IMR-90 (cell line): ENCODE measurements at regions not wholly inside any gene's neighbourhood (a gene's known extent, or its start where the extent isn't known, plus 50 kb on each side); places are given as distances from the start of the nearest gene placed in this dataset.

Source experiments
- ATAC-seq: fragments of 200-7000 bp; cut with Tn5 transposase; 2 replicates; pipeline ENCODE4 v1.9.1; 2020; ENCODE audit warnings: low read depth, mild to moderate bottlenecking, moderate library complexity
- BruUV-seq: library from RNA; stranded (reverse); fragments of 400-500 nt; replicated peaks from 2 replicates; lab custom pipeline; 2021; lab: Mats Ljungman, UMichigan
- CTCF ChIA-PET: fragments of 300-600 bp; formaldehyde crosslinking; extraction: SDS; loops from one replicate; lab custom pipeline; 2021; ENCODE audit warnings: antibody characterized with exemption; lab: Yijun Ruan, JAX
- POLR2A ChIA-PET: fragments of 300-600 bp; sonication (Branson Sonifier 250); formaldehyde crosslinking; loops from one replicate; lab custom pipeline; 2022; ENCODE audit warnings: antibody characterized with exemption; ENCODE audit not compliant: unreplicated experiment; lab: Charles Lee
- DNase-seq: peaks from one replicate; pipeline ENCODE4 v3.0.0; 2013
- H2AFZ ChIP-seq: replicated peaks from 2 replicates; pipeline ENCODE3; 2013; ENCODE audit warnings: low read length, mild to moderate bottlenecking; ENCODE audit not compliant: poor library complexity
- H2AK5ac ChIP-seq: 2 replicates; pipeline ENCODE4 v1.6.1; 2013; ENCODE audit warnings: low read depth, low read length, inconsistent platforms
- H2AK9ac ChIP-seq: replicated peaks from 2 replicates; pipeline ENCODE3; 2013; ENCODE audit warnings: mild to moderate bottlenecking, low read depth, low read length, moderate library complexity; ENCODE audit not compliant: poor library complexity
- H2BK120ac ChIP-seq: 2 replicates; pipeline ENCODE4 v1.6.1; 2013; ENCODE audit warnings: low read depth, low read length, inconsistent platforms
- H2BK15ac ChIP-seq: 3 replicates; pipeline ENCODE4 v1.6.1; 2013; ENCODE audit warnings: low read depth, low read length, inconsistent platforms
- H2BK20ac ChIP-seq: 2 replicates; pipeline ENCODE4 v1.6.1; 2013; ENCODE audit warnings: low read depth, mild to moderate bottlenecking, inconsistent platforms, low read length, moderate library complexity
- H2BK5ac ChIP-seq: 2 replicates; pipeline ENCODE4 v1.6.1; 2013; ENCODE audit warnings: mild to moderate bottlenecking, low read depth, low read length, inconsistent platforms; ENCODE audit not compliant: poor library complexity, severe bottlenecking
- H3K14ac ChIP-seq: replicated peaks from 2 replicates; pipeline ENCODE4 v1.6.1; 2013; ENCODE audit warnings: low read depth, low read length, inconsistent platforms
- H3K18ac ChIP-seq: 2 replicates; pipeline ENCODE4 v1.6.1; 2013; ENCODE audit warnings: low read depth, low read length, control low read depth
- H3K23ac ChIP-seq: 2 replicates; pipeline ENCODE4 v1.6.1; 2013; ENCODE audit warnings: low read depth, low read length, inconsistent platforms
- H3K27ac ChIP-seq: 2 replicates; pipeline ENCODE4 v1.5.1; 2013; ENCODE audit warnings: mild to moderate bottlenecking, control low read depth, low read length; ENCODE audit not compliant: insufficient read depth
- H3K27me3 ChIP-seq: 2 replicates; pipeline ENCODE4 v1.6.1; 2013; ENCODE audit warnings: low read length; ENCODE audit not compliant: control insufficient read depth, insufficient read depth
- H3K36me3 ChIP-seq: 2 replicates; pipeline ENCODE4 v1.6.1; 2013; ENCODE audit warnings: low read length, mixed read lengths; ENCODE audit not compliant: control insufficient read depth, insufficient read depth
- H3K4ac ChIP-seq: 2 replicates; pipeline ENCODE4 v1.6.1; 2013; ENCODE audit warnings: low read depth, low read length, inconsistent platforms
- H3K4me1 ChIP-seq: 2 replicates; pipeline ENCODE4 v1.6.1; 2013; ENCODE audit warnings: low read length, mixed read lengths; ENCODE audit not compliant: control insufficient read depth, insufficient read depth
- H3K4me2 ChIP-seq: 2 replicates; pipeline ENCODE4 v1.6.1; 2013; ENCODE audit warnings: low read depth, mild to moderate bottlenecking, control low read depth, low read length, moderate library complexity
- H3K4me3 ChIP-seq: 2 replicates; pipeline ENCODE4 v1.5.1; 2013; ENCODE audit warnings: low read depth, mild to moderate bottlenecking, control low read depth, low read length, moderate library complexity; ENCODE audit not compliant: insufficient read depth
- H3K56ac ChIP-seq: 2 replicates; pipeline ENCODE4 v1.6.1; 2013; ENCODE audit warnings: low read length, inconsistent platforms; ENCODE audit not compliant: insufficient read depth; ENCODE audit errors: extremely low read depth
- H3K79me1 ChIP-seq, 2 experiments: 2 replicates each; pipeline ENCODE4 v1.6.1; 2013; ENCODE audit warnings: low read length in 2 of 2, inconsistent platforms in 1 of 2, low read depth in 1 of 2
- H3K9ac ChIP-seq: 2 replicates; pipeline ENCODE4 v1.6.1; 2013; ENCODE audit warnings: low read depth, low read length, control low read depth
- H3K9me1 ChIP-seq: 2 replicates; pipeline ENCODE4 v1.6.1; 2013; ENCODE audit warnings: low read length, inconsistent platforms; ENCODE audit not compliant: insufficient read depth
- H3K9me3 ChIP-seq: 2 replicates; pipeline ENCODE4 v1.6.1; 2013; ENCODE audit warnings: low read length; ENCODE audit not compliant: control insufficient read depth, insufficient read depth
- H4K20me1 ChIP-seq: 2 replicates; pipeline ENCODE4 v1.6.1; 2013; ENCODE audit warnings: low read length, inconsistent platforms; ENCODE audit not compliant: insufficient read depth
- H4K5ac ChIP-seq: 2 replicates; pipeline ENCODE4 v1.6.1; 2013; ENCODE audit warnings: mild to moderate bottlenecking, low read depth, low read length, control low read depth
- H4K8ac ChIP-seq, 2 experiments: 2 replicates each; pipeline ENCODE4 v1.6.1; 2013; ENCODE audit warnings: low read depth in 2 of 2, low read length in 2 of 2, control low read depth in 1 of 2, inconsistent platforms in 1 of 2
- H4K91ac ChIP-seq: 2 replicates; pipeline ENCODE4 v1.6.1; 2013; ENCODE audit warnings: low read depth, low read length, inconsistent platforms; ENCODE audit not compliant: insufficient read depth
- FOS ChIP-seq: fragments of 150-350 bp; IDR thresholded peaks from 2 replicates; pipeline ENCODE4 v1.6.1; 2016; ENCODE audit warnings: low read depth, low read length
- MAZ ChIP-seq: IDR thresholded peaks from 2 replicates; pipeline ENCODE4 v1.6.1; 2012; ENCODE audit warnings: low read depth, mild to moderate bottlenecking, low read length, improper control_type of control experiment, moderate library complexity, borderline replicate concordance
- MXI1 ChIP-seq: IDR thresholded peaks from 2 replicates; pipeline ENCODE4 v1.6.1; 2012; ENCODE audit warnings: low read depth, mild to moderate bottlenecking, low read length, moderate library complexity, borderline replicate concordance
- POLR2A ChIP-seq: IDR thresholded peaks from 2 replicates; pipeline ENCODE4 v1.6.1; 2012; ENCODE audit warnings: mild to moderate bottlenecking, low read depth, low read length
- RAD21 ChIP-seq: IDR thresholded peaks from 2 replicates; pipeline ENCODE4 v1.6.1; 2012; ENCODE audit warnings: low read length, improper control_type of control experiment
- WGBS, 2 experiments: methylation state at CpG; one replicate each; pipeline versions ENCODE4 v1.1.5 to v1.1.7; 2013; ENCODE audit warnings: missing lambda C conversion rate in 2 of 2; ENCODE audit not compliant: insufficient read length in 1 of 2; ENCODE audit errors: extremely low coverage in 2 of 2; 5-methylcytosine and 5-hydroxymethylcytosine counted together
- dilution Hi-C: fragments of 300-500 bp; cut with HindIII; formaldehyde crosslinking; loops from one replicate; pipeline ENCODE4 v1.14.3; 2018; ENCODE audit warnings: low sequenced_read_pairs; ENCODE audit not compliant: unreplicated experiment
- in situ Hi-C: fragments of 300-500 bp; cut with MboI; formaldehyde crosslinking; loops from 3 replicates; pipeline ENCODE4 v1.14.3; 2019; ENCODE audit warnings: low sequenced_read_pairs, inconsistent platforms, mixed read lengths
- intact Hi-C: fragments of 100-400 bp; cut with micrococcal nuclease; formaldehyde crosslinking; loops from 2 replicates; pipeline ENCODE4 v1.10.0; 2022

DNA sequence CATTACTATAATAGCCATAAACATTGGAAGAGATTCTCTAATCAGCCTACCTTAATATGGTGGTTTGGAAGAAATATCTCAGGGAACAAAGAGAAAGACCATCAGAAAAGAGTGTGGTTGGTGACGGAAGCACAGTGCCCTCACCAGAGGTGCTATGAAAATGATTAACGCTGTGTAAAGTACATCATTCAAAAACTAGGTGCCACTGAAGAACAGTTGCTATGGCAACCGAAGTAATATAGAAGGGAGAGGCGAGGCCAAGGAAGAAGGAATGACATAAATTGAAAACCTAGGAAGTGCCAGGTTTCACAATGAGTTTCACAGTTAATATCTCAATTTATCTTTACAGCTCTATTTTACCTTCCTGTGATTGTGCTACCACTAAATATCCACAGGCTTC lies 57.0 kb upstream of the ARSJ start:
- 0 out of 2 replicates have a peak, but pooled peaks cover 2% of the 10 kb centered on the region for H3K9me1 ChIP-seq
- no peak overlapping the region for H4K8ac ChIP-seq
- ChIA-PET POLR2A (no interaction called here), CTCF (no interaction called here)
- intact Hi-C loops = no loop called here
- H3K4me3 ChIP-seq = no peak overlapping the region
- no peak overlapping the region for H3K9ac ChIP-seq
- no peaks in the 10 kb centered on the region for H3K36me3 ChIP-seq
- in situ Hi-C loops = no loop called here
- no peaks in the 10 kb centered on the region for H3K79me1 ChIP-seq
- BruUV-seq = no TSS peak
- no peak for TF ChIP-seq POLR2A
- no peak for TF ChIP-seq FOS
- no peak for TF ChIP-seq RAD21
- no peak for TF ChIP-seq MAZ
- TF ChIP-seq MXI1 = no peak
- no peak overlapping the region for H2BK5ac ChIP-seq
- H3K23ac ChIP-seq = no peak overlapping the region
- H3K27ac ChIP-seq = no peak overlapping the region
- H4K91ac ChIP-seq = no peak overlapping the region
- no CpG with 5 or more reads among the region's 4 CpGs for WGBS, 2 experiments
- no peak overlapping the region for H4K5ac ChIP-seq
- no peak overlapping the region for H2BK120ac ChIP-seq
- no peak overlapping the region for H3K4me2 ChIP-seq
- no peak overlapping the region for H2BK20ac ChIP-seq
- no peak overlapping the region for H3K4ac ChIP-seq
- dilution Hi-C loops = no loop called here
- no peak overlapping the region for H3K14ac ChIP-seq
- no peak overlapping the region for H3K18ac ChIP-seq
- DNase-seq (no peak), ATAC-seq (no peak)
- H2AK9ac ChIP-seq = no peak overlapping the region
- no peak overlapping the region for H3K56ac ChIP-seq
- no peak overlapping the region for H2BK15ac ChIP-seq
- H3K4me1 ChIP-seq = peaks cover 4% of the 10 kb centered on the region
- no peaks in the 10 kb centered on the region for H3K9me3 ChIP-seq
- H3K27me3 ChIP-seq = no peaks in the 10 kb centered on the region
- no peak overlapping the region for H2AFZ ChIP-seq
- no peaks in the 10 kb centered on the region for H4K20me1 ChIP-seq
- H2AK5ac ChIP-seq = no peak overlapping the region
